AG04449 (cell line): ENCODE measurements at regions not wholly inside any gene's neighbourhood (a gene's known extent, or its start where the extent isn't known, plus 50 kb on each side); places are given as distances from the start of the nearest gene placed in this dataset.
"Not testable (repeated sequence)": the region's sequence is repeated elsewhere in the genome, so short reads cannot be mapped to it uniquely, and the experiment has no call there.

Source experiments
- CTCF ChIA-PET: fragments of 350-600 bp; formaldehyde crosslinking; extraction: SDS; loops from one replicate; lab custom pipeline; 2021; ENCODE audit warnings: antibody characterized with exemption; lab: Yijun Ruan, JAX
- POLR2A ChIA-PET: fragments of 400-600, 350-600 bp; formaldehyde crosslinking; extraction: SDS; loops from one replicate; lab custom pipeline; 2020; ENCODE audit warnings: antibody characterized with exemption, inconsistent platforms; lab: Yijun Ruan, JAX
- DNase-seq: peaks from one replicate; pipeline ENCODE4 v3.0.0-alpha.2; 2010; ENCODE audit warnings: low read depth, low spot score
- H3K4me3 ChIP-seq: 2 replicates; pipeline ENCODE4 v1.5.1; 2011; ENCODE audit warnings: low read depth, mild to moderate bottlenecking, control low read depth, low read length
- CTCF ChIP-seq: IDR thresholded peaks from one replicate; pipeline ENCODE4 v1.5.1; 2011; ENCODE audit warnings: mild to moderate bottlenecking, moderate library complexity, low read length, control low read depth, inconsistent platforms; ENCODE audit not compliant: insufficient read depth; ENCODE audit errors: missing control alignments

- no peak for TF ChIP-seq CTCF
- ChIA-PET POLR2A (no interaction called here), CTCF (no interaction called here)
- no peak for DNase-seq
- H3K4me3 ChIP-seq = no peak overlapping the region
Observed at GRCh38 chr10:28457110-28457509, 75.8 kb upstream of the WAC start.

- H3K4me3 ChIP-seq, DNase-seq, POLR2A ChIA-PET: not testable (repeated sequence)
- CTCF ChIA-PET = interaction anchor here (2.3 kb wide), 1 partner anchor 27 kb away, joined by 8 read pairs; no protein-coding TSS in a partner anchor
Observed at GRCh38 chr10:28457873-28458272, 75.0 kb upstream of the WAC start.

- no peak for DNase-seq
- POLR2A ChIA-PET = no interaction called here
- CTCF ChIA-PET = interaction anchor here (2.3 kb wide), 1 partner anchor 29 kb away, joined by 8 read pairs; no protein-coding TSS in a partner anchor
- TF ChIP-seq CTCF = no peak
- no peak overlapping the region for H3K4me3 ChIP-seq
Observed at GRCh38 chr10:28459453-28460144, 73.3 kb upstream of the WAC start.

- DNase-seq = no peak
- no peak overlapping the region for H3K4me3 ChIP-seq
- ChIA-PET POLR2A (no interaction called here), CTCF (no interaction called here)
- no peak for TF ChIP-seq CTCF
Observed at GRCh38 chr10:28463141-28463540, 69.8 kb upstream of the WAC start.

- TF ChIP-seq CTCF = no peak
- H3K4me3 ChIP-seq = no peak overlapping the region
- ChIA-PET CTCF (no interaction called here), POLR2A (no interaction called here)
- no peak for DNase-seq
Observed at GRCh38 chr10:28463676-28464395, 69.1 kb upstream of the WAC start.

GRCh38 chr10:28467615-28468014 is 65.3 kb upstream of the WAC start:
- POLR2A ChIA-PET = no interaction called here
- H3K4me3 ChIP-seq = no peak overlapping the region
- CTCF ChIA-PET = no interaction called here
- no peak for DNase-seq
- no peak for TF ChIP-seq CTCF
